GM21619 (cell line): ENCODE measurements at regions not wholly inside any gene's neighbourhood (a gene's known extent, or its start where the extent isn't known, plus 50 kb on each side); places are given as distances from the start of the nearest gene placed in this dataset.
A peak's percentile ranks its signal among the peaks of the same experiment; 100 is the strongest.

Experiments
- ATAC-seq: cut with Tn5 transposase; IDR thresholded peaks from one replicate; pipeline ENCODE4 v1.9.1; 2021; ENCODE audit not compliant: unreplicated experiment

DNA sequence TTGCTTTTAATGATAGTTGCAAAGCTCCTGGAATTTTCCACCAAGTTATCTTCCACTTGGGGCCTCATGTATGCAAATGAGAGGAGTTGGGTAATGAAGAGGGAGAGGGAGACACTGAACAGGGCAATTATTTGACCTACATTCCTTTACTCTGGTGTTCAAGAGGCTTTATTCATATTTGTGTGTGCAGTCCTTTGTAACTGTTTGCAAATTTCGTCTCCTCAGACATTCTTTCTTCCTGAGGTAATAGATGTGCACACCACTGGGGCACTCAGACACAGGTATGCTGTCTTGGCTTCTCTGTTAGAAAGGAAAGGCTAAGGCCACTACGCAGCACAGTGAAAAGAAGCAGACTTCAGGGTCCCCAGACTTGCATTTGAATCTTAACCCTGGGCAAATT lies 189.7 kb upstream of the IL12A start:
- no peak for ATAC-seq

GRCh38 chr3:159800434-159801155 lies 188.0 kb upstream of the IL12A start:
- ATAC-seq: no peak

DNA sequence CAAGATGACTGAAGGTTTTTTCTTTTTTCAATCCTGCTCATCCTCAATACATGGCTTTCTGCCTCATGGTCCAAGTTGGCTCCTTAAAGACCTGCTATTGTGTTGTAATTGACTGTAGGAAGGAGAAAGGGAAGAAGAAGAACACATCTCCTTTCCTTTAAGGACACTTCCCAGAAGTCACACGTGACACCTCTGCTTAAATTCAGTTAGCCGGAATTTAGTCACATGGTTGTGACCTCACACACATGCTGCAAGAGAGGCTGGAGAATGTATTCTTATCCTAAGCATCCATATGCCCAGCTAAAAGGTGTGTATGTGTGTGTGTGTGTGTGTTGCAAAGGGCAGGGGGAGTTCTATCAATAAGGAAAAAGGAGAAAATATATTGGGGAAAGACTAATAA lies 185.8 kb upstream of the IL12A start:
- ATAC-seq: no peak

- no peak for ATAC-seq
These were observed 185.2 kb upstream of the IL12A start for GRCh38 chr3:159803459-159803858.

- ATAC-seq: peak; percentile 96
These were observed 183.8 kb upstream of the IL12A start for GRCh38 chr3:159804726-159805410.

DNA sequence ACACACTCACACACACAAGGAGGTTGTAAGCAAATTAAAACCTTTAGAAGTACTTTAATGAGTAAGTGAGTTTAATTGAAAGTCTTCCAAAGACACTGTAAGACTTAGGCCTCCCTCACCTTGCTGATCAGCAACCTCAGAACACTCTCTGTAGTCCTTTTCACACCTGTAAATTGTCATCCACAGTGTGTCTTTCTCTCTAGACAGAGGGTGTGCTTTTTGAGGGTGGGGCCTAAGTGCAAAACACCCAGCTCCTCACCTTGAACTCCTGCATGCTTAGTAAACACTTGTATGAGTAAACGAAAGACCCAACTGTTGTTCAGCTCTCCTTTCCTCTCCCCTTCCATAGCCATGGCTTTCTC lies 183.2 kb upstream of the IL12A start:
- ATAC-seq: peak; percentile 17

- no peak for ATAC-seq
These were observed 182.2 kb upstream of the IL12A start for GRCh38 chr3:159806412-159806811.

DNA sequence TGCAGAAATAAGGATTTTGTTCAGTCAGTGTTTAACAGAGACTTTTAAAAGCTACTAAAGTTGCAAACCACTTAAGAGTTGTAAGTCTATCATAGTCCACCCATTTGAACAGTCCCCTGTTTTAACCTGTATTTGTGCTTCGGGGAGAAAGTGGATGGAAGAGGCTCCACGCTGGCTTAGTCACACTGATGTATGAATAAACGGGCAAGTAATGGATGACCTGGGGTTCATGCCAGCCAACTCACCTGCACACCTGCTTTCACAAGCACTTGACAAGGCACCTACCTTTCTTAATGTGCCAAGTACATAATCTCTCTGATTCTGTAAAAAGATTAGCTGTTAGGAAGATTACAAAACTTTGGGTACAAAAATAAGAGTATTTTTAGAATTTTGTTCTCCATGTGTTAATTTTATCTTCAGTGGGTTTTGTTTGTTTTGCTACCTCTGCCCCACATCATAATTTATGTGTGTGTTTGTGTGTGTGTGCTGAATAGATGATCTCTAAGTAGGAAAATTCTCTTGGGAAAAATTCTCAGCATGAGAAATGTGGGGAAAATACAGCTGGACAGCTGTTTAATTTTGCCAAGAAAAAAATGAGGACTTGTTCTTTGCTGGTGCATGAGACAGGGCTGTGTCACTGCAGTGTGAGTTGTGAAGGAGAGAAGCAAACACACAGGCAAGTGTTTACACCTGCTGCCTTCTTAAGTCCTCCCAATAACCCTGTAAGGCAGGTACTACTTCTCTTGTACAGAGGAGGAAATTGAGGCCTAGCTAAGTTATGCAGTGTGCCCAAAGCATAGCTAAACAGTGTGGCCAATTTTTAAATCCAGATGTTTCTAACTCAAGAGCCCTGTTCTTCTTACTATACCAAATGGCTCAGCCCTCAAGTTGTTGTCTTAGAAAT lies 181.2 kb upstream of the IL12A start:
- ATAC-seq: no peak

DNA sequence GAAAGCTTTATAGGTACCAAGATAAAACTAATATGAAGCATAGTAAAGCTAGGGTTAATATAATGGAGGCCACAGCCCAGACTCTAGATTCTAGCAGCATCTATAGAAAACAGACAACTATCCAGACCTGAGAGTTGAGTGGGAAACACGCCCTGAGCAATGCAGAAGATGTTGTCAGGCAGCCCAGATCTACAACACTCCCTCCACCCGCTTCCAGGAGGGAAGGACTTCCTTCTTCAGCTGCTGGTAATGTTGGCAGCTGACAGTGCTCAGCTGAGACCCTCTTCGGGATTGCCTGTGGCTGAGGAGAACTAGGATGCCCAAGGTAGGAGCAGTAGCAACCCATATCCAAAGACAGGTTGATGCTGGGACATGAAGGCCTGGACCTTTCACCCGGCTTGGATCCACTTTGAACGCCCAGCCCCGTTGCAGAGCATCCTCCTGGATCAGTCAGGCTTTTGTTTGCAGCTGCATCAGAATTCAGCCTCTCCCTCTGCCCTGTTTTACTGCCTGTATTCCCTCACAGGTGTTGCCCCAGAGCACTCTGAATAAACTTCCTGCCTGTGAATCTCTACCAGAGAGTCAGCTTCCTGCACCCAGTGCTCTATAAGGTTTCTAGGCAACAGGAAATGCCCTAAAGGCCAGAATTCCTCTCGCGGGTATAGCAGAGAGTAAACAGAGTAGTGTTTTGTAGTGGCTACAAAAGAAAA lies 174.7 kb upstream of the IL12A start:
- ATAC-seq: peak; percentile 61

DNA sequence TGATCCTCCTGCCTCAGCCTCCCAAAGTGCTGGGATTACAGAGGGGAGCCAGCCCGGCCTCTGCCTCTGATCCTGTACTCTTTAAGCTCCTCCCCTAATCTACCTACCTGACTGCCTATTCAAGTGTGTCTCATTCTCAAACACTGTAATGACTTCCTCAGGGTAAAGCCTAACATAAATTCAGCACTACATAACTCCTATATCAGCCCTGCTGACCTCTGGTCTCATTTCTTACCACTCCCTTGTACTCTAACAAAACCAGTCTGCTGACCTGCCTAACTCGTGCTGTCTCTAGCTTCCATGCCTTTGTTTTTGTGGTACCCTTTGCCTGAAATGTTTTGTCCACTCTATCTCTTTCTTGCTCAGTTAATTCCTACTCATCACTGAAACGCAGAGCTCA lies 172.1 kb upstream of the IL12A start:
- ATAC-seq: no peak

DNA sequence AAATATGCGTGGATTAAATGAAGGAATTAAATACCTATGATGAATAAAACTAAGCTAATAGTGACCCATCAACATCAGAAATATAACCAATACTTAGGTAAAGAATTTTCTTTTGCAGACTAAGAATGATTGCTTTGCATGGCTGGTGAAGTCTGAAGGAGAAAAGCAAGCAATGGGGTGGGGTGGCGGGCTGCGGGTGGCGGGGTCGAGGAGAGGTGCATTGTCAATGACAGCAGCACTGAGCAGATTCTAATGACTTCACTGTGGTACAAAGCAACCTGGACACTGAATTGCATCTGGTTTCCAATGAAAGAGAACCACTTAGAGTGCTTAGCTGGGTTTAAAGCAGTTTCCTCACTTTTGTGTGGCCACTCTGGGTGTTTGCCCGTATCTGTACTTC lies 171.5 kb upstream of the IL12A start:
- ATAC-seq: no peak

GRCh38 chr3:159817571-159817970 lies 171.1 kb upstream of the IL12A start:
- ATAC-seq: no peak

DNA sequence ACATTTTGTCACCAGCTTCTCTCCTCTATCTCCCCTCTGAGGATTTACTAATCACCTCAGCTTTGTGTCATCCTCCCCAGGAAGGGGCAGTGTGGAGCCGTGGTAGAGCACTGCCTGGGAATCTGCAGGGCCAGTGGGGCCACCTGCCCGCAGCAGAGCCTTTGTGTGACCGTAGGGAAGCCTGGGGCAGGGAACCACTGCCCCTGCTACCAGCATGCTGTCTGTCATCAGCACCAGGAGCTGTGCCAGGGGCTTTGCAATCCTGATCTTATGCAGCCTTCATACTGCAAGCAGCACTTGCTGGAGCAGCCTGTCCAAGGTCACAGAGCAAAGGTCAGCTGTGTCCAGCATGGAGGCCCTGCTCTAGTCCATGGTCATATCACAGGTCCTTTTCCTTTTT lies 170.2 kb upstream of the IL12A start:
- no peak for ATAC-seq

DNA sequence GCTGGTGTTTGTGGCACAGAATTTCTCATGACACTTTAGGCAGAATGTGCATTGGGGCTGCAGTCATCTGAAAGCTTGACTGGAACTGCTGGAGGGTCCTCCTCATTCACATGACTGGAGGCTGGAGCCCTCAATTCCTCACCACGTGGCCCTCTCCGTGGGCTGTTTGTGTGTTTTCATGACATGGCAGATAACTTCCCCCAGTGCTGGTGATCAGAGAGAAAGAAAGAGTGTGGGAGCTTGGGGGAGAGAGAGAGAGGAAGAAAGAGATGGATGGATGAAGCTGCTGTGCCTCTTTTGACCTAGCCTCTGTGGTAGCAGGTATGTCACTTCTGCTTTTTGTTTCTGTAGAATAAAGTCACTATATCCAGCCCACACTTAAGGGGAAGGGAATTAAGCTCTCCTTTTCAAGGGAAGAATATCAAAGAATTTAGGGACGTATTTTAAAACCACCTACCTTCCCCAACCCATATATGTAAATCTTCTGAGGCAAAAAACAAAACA lies 169.6 kb upstream of the IL12A start:
- ATAC-seq: no peak

DNA sequence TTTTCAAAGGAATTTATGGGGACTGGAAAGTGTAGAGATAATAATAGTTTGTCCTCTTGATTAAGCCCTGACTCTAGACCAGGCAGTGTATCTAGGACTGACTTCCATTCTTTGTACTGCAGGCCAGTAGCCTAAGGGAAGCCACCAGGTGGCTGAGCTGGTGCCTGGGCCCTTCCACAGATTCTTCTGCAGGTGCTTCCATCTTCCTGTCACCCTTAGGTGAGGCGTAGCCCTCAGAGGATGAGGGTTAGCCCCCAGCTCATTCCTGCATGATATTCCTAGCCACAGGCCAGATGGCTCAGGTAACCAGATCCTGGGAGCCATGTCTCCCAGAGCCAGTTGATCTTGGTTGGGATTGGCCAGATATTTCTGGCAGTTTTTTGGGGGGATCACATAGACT lies 169.0 kb upstream of the IL12A start:
- no peak for ATAC-seq

DNA sequence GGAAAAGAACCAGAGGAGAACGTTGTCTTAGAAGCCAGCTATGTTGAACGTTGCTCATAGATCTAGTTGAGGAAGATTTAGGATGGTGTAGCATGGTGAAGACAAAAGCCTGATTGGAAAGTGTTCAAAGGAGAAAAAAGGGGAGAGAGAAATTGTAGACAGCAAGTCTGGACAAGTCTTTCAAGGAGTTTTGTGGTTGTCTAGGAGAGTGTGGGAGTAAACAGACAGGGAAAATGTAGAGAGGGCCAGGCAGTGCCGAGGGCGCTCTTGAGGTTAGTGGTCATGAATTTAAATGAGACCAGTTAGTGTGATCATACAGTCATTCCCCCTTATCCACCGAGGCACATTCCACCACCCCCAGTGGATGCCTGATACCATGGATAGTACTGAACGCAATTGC lies 167.5 kb upstream of the IL12A start:
- ATAC-seq: no peak

GRCh38 chr3:159821736-159822135 lies 166.9 kb upstream of the IL12A start:
- no peak for ATAC-seq

DNA sequence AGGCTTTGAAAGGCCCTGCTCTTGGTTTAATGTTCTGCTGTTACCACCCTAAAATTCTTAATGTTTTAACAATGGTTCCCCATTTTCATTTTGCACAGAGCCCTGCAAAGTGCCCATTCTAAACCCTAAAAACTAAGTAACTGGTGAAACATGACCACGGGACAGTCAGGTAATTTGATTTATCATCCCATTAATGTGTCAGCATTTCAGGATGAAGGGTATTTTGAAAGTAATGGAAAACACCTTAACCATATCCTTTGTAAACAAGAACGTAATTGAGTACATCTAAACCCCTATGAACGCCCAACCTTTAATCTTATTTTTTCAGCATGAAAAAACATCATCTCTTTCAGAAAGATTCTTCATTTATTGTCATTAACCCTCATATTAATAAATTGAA lies 164.9 kb upstream of the IL12A start:
- ATAC-seq: no peak

DNA sequence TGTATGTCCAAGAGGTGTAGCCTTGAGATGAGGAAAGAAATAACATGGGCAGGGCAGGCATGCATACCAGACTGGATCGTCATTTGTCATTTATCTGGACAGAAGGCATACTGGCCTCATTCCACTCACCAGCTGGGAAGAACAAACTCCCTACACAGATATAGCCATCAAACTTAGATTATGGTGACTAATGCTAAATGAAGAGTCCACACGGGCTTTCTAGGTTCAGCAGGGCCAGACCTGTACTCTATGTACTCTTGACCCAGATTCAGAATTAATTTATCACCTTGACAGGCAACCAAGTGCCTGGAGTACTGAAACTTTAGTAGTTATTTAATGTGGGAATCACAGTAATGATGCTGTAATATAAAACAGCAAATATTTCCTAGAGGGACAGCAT lies 164.3 kb upstream of the IL12A start:
- ATAC-seq: no peak

- ATAC-seq: no peak
These were observed 163.3 kb upstream of the IL12A start for GRCh38 chr3:159825216-159825854.

- no peak for ATAC-seq
These were observed 160.1 kb upstream of the IL12A start for GRCh38 chr3:159828542-159828943.
